NCI-H1436 (cell line): ENCODE measurements at regions not wholly inside any gene's neighbourhood (a gene's known extent, or its start where the extent isn't known, plus 50 kb on each side); places are given as distances from the start of the nearest gene placed in this dataset.

Source experiments
- DNase-seq: peaks from one replicate; lab custom pipeline; 2025; lab: John Stamatoyannopoulos, UW

GRCh38 chr14:85991156-85991555 lies 461.2 kb downstream of the FLRT2 start:
- no peak for DNase-seq

GRCh38 chr14:85987907-85988306 lies 458.0 kb downstream of the FLRT2 start:
- no peak for DNase-seq

- no peak for DNase-seq
Observed at GRCh38 chr14:85987292-85987691, 457.3 kb downstream of the FLRT2 start.

- DNase-seq, result no peak
Observed at GRCh38 chr14:85978582-85979250, 448.8 kb downstream of the FLRT2 start.

DNA sequence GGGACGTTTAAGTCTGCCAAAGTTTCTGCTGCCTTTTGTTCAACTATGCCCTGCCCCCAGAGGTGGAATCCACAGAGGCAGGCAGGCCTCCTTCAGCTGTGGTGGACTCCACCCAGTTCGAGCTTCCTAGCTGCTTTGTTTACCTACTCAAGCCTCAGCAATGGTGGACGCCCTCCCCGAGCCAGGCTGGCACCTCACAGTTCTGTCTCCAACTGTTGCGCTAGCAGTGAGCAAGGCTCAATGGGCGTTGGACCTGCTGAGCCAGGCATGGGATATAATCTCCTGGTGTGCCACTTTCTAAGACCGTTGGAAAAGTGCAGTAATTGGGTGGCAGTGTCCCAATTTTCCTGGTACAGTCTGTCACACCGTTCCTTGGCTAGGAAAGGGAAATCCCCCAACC lies 444.7 kb downstream of the FLRT2 start:
- DNase-seq, result no peak

DNA sequence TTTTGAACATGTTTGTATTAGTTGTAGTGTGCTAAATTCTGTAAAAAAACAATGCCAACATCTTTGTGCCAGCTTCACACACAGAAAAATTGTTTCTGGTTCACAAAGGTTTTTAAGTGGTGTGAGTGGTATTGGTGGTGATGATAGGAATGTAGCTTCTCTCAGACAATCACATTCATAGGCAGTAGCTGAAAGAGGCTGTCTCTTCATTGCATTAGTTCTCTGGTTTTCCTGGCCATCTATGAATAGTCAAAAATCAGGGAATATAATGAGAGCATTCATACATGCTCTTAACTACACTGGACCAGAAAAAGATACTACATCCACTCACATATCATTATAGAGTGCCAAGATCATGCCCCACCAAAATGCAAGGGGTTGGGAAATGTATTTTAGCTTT lies 433.5 kb downstream of the FLRT2 start:
- DNase-seq, result no peak

- no peak for DNase-seq
Observed at GRCh38 chr14:85960756-85961155, 430.8 kb downstream of the FLRT2 start.

DNA sequence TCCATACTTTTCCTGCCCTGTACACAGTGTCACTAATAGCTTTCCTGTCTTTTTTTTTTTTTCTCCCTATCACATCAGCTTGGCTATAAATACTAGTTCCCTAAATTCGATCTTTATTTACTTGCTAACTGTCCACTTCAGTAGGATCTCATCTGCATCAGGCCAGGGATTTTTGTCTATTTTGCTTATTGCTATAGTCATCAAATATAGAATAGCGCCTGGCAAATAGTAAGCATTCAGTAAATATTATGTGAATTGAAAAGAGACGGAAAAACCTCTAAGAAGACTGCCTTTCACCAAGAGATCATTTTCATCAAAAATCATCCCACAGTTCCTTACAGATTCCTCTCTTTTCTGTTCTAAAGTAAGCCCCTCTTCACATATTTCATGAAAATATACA lies 429.1 kb downstream of the FLRT2 start:
- DNase-seq, result no peak

DNA sequence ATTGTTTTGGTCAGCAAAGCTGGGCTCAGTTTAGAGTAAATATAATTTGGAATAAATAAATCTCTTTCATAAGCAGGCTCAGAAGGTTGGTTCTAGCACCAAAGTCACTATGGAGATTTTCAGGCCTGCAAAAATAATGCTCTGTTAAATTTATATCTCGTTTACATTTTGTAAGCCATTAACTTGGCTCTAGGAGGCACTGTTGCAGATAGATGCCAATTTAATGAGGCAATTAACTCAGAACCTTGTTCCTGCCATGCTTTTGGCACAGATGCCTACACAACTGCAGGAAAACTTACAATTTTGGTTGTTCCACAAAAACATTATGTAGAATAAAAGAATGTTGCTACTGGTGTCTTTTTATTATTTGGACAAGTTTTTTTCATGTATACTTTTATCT lies 428.1 kb downstream of the FLRT2 start:
- DNase-seq, result no peak

- DNase-seq, result no peak
Observed at GRCh38 chr14:85953265-85953664, 423.3 kb downstream of the FLRT2 start.

GRCh38 chr14:85948153-85948552 lies 418.2 kb downstream of the FLRT2 start:
- DNase-seq, result no peak

GRCh38 chr14:85947461-85948139 lies 417.7 kb downstream of the FLRT2 start:
- no peak for DNase-seq

- no peak for DNase-seq
Observed at GRCh38 chr14:85943192-85943591, 413.2 kb downstream of the FLRT2 start.

- DNase-seq, result no peak
Observed at GRCh38 chr14:85934886-85935254, 404.9 kb downstream of the FLRT2 start.

GRCh38 chr14:85934123-85934885 lies 404.4 kb downstream of the FLRT2 start:
- DNase-seq, result peak; percentile 53

DNA sequence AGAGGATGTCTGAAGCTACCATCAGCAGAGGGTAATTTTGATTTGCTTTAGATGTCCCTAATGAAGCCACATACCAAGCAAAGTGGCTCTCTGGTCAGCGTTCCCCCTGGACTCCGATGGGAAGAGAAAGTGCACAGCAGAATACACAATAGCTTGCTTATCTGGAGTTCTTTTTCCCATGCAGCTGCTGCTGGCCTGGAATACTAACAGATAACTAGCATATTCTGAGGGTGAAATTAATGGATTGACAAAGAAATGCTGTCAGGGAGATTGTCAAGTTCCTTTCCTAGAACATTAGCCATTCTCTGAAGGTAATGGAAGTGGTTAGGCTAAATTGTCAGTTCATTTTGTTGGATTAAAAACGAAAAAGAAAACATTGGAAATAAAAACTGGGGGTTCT lies 391.3 kb downstream of the FLRT2 start:
- DNase-seq, result no peak

GRCh38 chr14:85917716-85918115 lies 387.8 kb downstream of the FLRT2 start:
- no peak for DNase-seq

DNA sequence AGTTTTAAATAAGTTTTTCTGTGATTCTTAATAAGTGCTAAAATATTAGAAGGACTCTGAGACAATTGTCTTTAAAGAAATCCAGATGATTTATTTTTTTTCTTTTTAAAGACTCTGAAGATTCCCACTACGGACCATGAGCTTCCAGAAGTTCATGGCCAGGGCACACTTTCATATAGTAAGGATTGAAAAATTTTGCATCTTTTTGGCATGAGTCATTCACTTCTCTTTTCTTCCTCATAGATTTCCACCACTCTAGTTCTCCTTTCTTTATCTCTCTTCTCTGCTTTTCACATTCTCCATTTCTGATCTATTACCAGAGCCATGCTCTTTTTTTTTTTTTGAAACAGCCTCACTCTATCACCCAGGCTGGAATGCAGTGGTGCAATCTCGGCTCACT lies 385.8 kb downstream of the FLRT2 start:
- no peak for DNase-seq

GRCh38 chr14:85912141-85912540 lies 382.2 kb downstream of the FLRT2 start:
- DNase-seq, result no peak

GRCh38 chr14:85911044-85911443 lies 381.1 kb downstream of the FLRT2 start:
- no peak for DNase-seq

DNA sequence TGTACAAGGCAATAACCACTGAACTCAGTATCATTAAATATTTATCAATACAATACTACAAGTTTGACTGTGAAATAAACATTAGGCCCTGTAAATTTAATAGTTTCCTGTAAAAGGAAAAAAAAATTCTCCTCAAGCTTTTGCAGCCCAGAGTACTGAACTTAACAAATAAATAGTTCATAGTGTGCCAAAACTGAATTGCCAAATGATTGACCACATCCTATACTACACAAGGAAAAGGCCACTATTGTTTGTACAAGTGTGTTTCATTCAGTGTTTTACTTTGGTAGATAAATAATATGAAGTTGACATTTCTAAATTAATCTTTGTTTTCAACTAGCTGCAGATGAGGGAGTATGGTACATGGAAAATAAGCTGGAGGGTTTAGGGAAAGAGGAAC lies 379.6 kb downstream of the FLRT2 start:
- DNase-seq, result no peak

DNA sequence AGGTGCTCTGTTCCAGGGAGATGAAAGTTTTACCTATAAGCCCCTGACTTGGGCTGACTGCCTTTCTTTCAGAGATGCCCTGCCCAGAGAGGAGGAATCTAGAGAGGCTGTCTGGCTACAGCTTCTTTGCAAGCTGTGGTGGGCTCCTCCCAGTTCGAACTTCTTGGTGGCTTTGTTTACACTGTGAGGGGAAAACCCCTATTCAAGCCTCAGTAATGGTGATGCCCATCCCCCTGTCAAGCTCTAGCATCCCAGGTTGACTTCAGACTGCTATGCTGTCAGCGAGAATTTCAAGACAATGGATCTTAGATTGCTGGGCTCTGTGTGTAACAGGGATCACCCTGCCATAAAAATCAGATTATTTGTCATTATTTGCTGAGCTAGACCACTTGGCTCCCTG lies 377.6 kb downstream of the FLRT2 start:
- no peak for DNase-seq

GRCh38 chr14:85897808-85898207 lies 367.9 kb downstream of the FLRT2 start:
- DNase-seq, result no peak
